Progenitor cell of endocrine pancreas (in vitro differentiated cells): ENCODE measurements at regions not wholly inside any gene's neighbourhood (a gene's known extent, or its start where the extent isn't known, plus 50 kb on each side); places are given as distances from the start of the nearest gene placed in this dataset.

Experiments used
- DNase-seq: peaks from one replicate; pipeline ENCODE4 v3.0.0; 2021; ENCODE audit warnings: low spot score; ENCODE audit not compliant: unreplicated experiment
- H3K27ac Mint-ChIP-seq: 2 replicates; pipeline ENCODE4 v1.8.0; 2021; ENCODE audit warnings: mild to moderate bottlenecking, moderate library complexity, mixed read lengths
- H3K27me3 Mint-ChIP-seq: 2 replicates; pipeline ENCODE4 v1.8.0; 2021; ENCODE audit warnings: mixed read lengths
- H3K36me3 Mint-ChIP-seq: 2 replicates; pipeline ENCODE4 v1.8.0; 2022; ENCODE audit warnings: mixed read lengths; ENCODE audit not compliant: insufficient read depth
- H3K4me1 Mint-ChIP-seq: 2 replicates; pipeline ENCODE4 v1.8.0; 2021; ENCODE audit warnings: low read depth, mixed read lengths
- H3K4me3 Mint-ChIP-seq: 2 replicates; pipeline ENCODE4 v1.8.0; 2021; ENCODE audit warnings: low read depth, mild to moderate bottlenecking, moderate library complexity, mixed read lengths
- H3K9me3 Mint-ChIP-seq: 2 replicates; pipeline ENCODE4 v1.8.0; 2021; ENCODE audit warnings: low read depth, mixed read lengths
- CTCF ChIP-seq: fragments of 200-600 bp; sonication (generic); IDR thresholded peaks from one replicate; pipeline ENCODE4 v1.5.0; 2021; ENCODE audit warnings: antibody characterized with exemption, mild to moderate bottlenecking; ENCODE audit not compliant: unreplicated experiment

GRCh38 chr2:9083287-9083686 lies 79.8 kb upstream of the MBOAT2 start:
- Mint-ChIP-seq H3K36me3 (no peaks in the 10 kb centered on the region), H3K27ac (no peak overlapping the region), H3K9me3 (peaks cover 9% of the 10 kb centered on the region), H3K27me3 (no peaks in the 10 kb centered on the region), H3K4me3 (no peak overlapping the region), H3K4me1 (peaks cover 5% of the 10 kb centered on the region)
- no peak for TF ChIP-seq CTCF
- no peak for DNase-seq

GRCh38 chr2:9082158-9082557 lies 78.7 kb upstream of the MBOAT2 start:
- H3K27me3 Mint-ChIP-seq, result no peaks in the 10 kb centered on the region
- no peak overlapping the region for H3K27ac Mint-ChIP-seq
- H3K4me1 Mint-ChIP-seq, result peaks cover 4% of the 10 kb centered on the region
- H3K36me3 Mint-ChIP-seq, result no peaks in the 10 kb centered on the region
- peaks cover 9% of the 10 kb centered on the region for H3K9me3 Mint-ChIP-seq
- H3K4me3 Mint-ChIP-seq, result no peak overlapping the region
- TF ChIP-seq CTCF, result no peak
- no peak for DNase-seq

- no peaks in the 10 kb centered on the region for H3K36me3 Mint-ChIP-seq
- H3K9me3 Mint-ChIP-seq, result peaks cover 9% of the 10 kb centered on the region
- DNase-seq, result no peak
- H3K27ac Mint-ChIP-seq, result no peak overlapping the region
- no peaks in the 10 kb centered on the region for H3K27me3 Mint-ChIP-seq
- H3K4me1 Mint-ChIP-seq, result no peaks in the 10 kb centered on the region
- H3K4me3 Mint-ChIP-seq, result no peak overlapping the region
- TF ChIP-seq CTCF, result no peak
Observed at GRCh38 chr2:9081750-9082149, 78.3 kb upstream of the MBOAT2 start.

GRCh38 chr2:9078405-9078804 lies 74.9 kb upstream of the MBOAT2 start:
- no peak overlapping the region for H3K27ac Mint-ChIP-seq
- no peaks in the 10 kb centered on the region for H3K27me3 Mint-ChIP-seq
- TF ChIP-seq CTCF, result no peak
- H3K9me3 Mint-ChIP-seq, result peaks cover 9% of the 10 kb centered on the region
- DNase-seq, result no peak
- no peaks in the 10 kb centered on the region for H3K4me1 Mint-ChIP-seq
- no peaks in the 10 kb centered on the region for H3K36me3 Mint-ChIP-seq
- no peak overlapping the region for H3K4me3 Mint-ChIP-seq

- Mint-ChIP-seq H3K27ac (no peak overlapping the region), H3K4me3 (no peak overlapping the region), H3K36me3 (no peaks in the 10 kb centered on the region), H3K4me1 (no peaks in the 10 kb centered on the region), H3K9me3 (peaks cover 9% of the 10 kb centered on the region), H3K27me3 (no peaks in the 10 kb centered on the region)
- no peak for TF ChIP-seq CTCF
- no peak for DNase-seq
Observed at GRCh38 chr2:9077691-9078090, 74.2 kb upstream of the MBOAT2 start.
